Stomach (tissue), 8 donors: ENCODE measurements at regions not wholly inside any gene's neighbourhood (a gene's known extent, or its start where the extent isn't known, plus 50 kb on each side); places are given as distances from the start of the nearest gene placed in this dataset.

Source experiments
- DNase-seq, 2 donors: peaks; one replicate each; pipeline versions ENCODE4 v3.0.0 to v3.0.0-alpha.2; 2013 to 2019
- H3K27ac ChIP-seq, 5 donors: fragments of 200-600 bp in 4 of 5; sonication (generic) in 4 of 5; one replicate each; pipeline ENCODE4 v1.5.1; 2013 to 2019; ENCODE audit warnings: mild to moderate bottlenecking in 1 of 5, moderate library complexity in 1 of 5
- H3K27me3 ChIP-seq, 3 donors: fragments of 200-600 bp; sonication (generic); one replicate each; pipeline ENCODE4 v1.5.1; 2017 to 2019; ENCODE audit warnings: mixed run types in 1 of 3
- H3K36me3 ChIP-seq, 4 donors: fragments of 200-600 bp; sonication (generic); 1 replicate in 3 of 4; 2 replicates in 1 of 4; pipeline ENCODE4 v1.5.1; 2016 to 2019
- H3K4me1 ChIP-seq, 4 donors: fragments of 200-600 bp; sonication (generic); one replicate each; pipeline ENCODE4 v1.5.1; 2016 to 2019
- H3K4me3 ChIP-seq, 4 donors: fragments of 200-600 bp; sonication (generic) in 3 of 4; one replicate each; pipeline ENCODE4 v1.5.1; 2016 to 2019; ENCODE audit warnings: mild to moderate bottlenecking in 1 of 4
- H3K9me3 ChIP-seq, 4 donors: fragments of 200-600 bp; sonication (generic); one replicate each; pipeline ENCODE4 v1.5.1; 2016 to 2019
- CTCF ChIP-seq, 7 experiments: fragments of 450-650 bp in 4 of 7; fragments of 200-600 bp in 3 of 7; sonication (generic) in 3 of 7; IDR thresholded peaks; one replicate each; pipeline ENCODE4 v1.5.1; 2016 to 2019; ENCODE audit warnings: antibody characterized with exemption in 7 of 7, control low read depth in 2 of 7, mild to moderate bottlenecking in 1 of 7
- EP300 ChIP-seq: sonication (generic); formaldehyde crosslinking; IDR thresholded peaks from one replicate; pipeline ENCODE4 v1.6.1; 2017; ENCODE audit warnings: antibody characterized with exemption
- POLR2A ChIP-seq, 4 donors: fragments of 450-650 bp; IDR thresholded peaks; one replicate each; pipeline ENCODE4 v1.6.1; 2016; ENCODE audit warnings: antibody characterized with exemption in 4 of 4, control low read depth in 2 of 4, mild to moderate bottlenecking in 1 of 4, moderate library complexity in 1 of 4
- POLR2AphosphoS5 ChIP-seq, 3 donors: sonication (generic); formaldehyde crosslinking; IDR thresholded peaks; one replicate each; pipeline ENCODE4 v1.6.1; 2016; ENCODE audit warnings: antibody characterized with exemption in 3 of 3
- WGBS, 5 donors: extraction: QIAGEN DNeasy Blood & Tissue Kit in 3 of 5; methylation state at CpG; one replicate each; pipeline versions ENCODE4 v1.1.5 to v1.1.7; 2013 to 2018; 5-methylcytosine and 5-hydroxymethylcytosine counted together
- intact Hi-C: fragments of 100-400 bp; cut with DNase I; formaldehyde crosslinking; loops from one replicate; pipeline ENCODE4 v1.15.1; 2023; ENCODE audit warnings: low total_unique reads
- donor health status: healthy with polysubstance abuse.
- donor health status: Bipolar disorder and iron deficiency.
- donor health status: healthy.

GRCh38 chr15:95995375-95996168, 334.9 kb upstream of the NR2F2 start:
- TF ChIP-seq POLR2A (IDR thresholded peaks at IDR 0.05) (no peak), EP300 (no peak), CTCF (IDR thresholded peaks at IDR 0.05) (no peak), POLR2AphosphoS5 (IDR thresholded peaks at IDR 0.05) (no peak)
- H3K4me3 ChIP-seq: no peak overlapping the region
- no peaks in the 10 kb centered on the region for H3K27me3 ChIP-seq
- no peaks in the 10 kb centered on the region for H3K9me3 ChIP-seq
- DNase-seq: peak in 1 of 2 donors; percentile 19
- intact Hi-C loops: no loop called here
- WGBS, 5 donors: 75 to 87% (median 79%) methylated on average over 5 of the region's 5 CpGs
- H3K4me1 ChIP-seq: peaks cover 0 to 4% (median 0%) of the 10 kb centered on the region in 4 donors
- H3K36me3 ChIP-seq: no peaks in the 10 kb centered on the region
- no peak overlapping the region for H3K27ac ChIP-seq

- peaks cover 0 to 4% (median 0%) of the 10 kb centered on the region in 4 donors for H3K4me1 ChIP-seq
- DNase-seq: no peak
- no peaks in the 10 kb centered on the region for H3K36me3 ChIP-seq
- H3K4me3 ChIP-seq: no peak overlapping the region
- WGBS, 5 donors: 67 to 77% (median 70%) methylated on average over 4 of the region's 4 CpGs
- no peaks in the 10 kb centered on the region for H3K27me3 ChIP-seq
- no peaks in the 10 kb centered on the region for H3K9me3 ChIP-seq
- no peak overlapping the region for H3K27ac ChIP-seq
- intact Hi-C loops: no loop called here
- no peak for TF ChIP-seq POLR2AphosphoS5 (IDR thresholded peaks at IDR 0.05)
- no peak for TF ChIP-seq POLR2A (IDR thresholded peaks at IDR 0.05)
- TF ChIP-seq CTCF (IDR thresholded peaks at IDR 0.05): no peak
Measured at GRCh38 chr15:95996494-95996893, 334.0 kb upstream of the NR2F2 start.

GRCh38 chr15:95998935-95999334, 331.6 kb upstream of the NR2F2 start:
- Histone ChIP-seq H3K36me3 (no peaks in the 10 kb centered on the region), H3K27ac (no peak overlapping the region), H3K27me3 (no peaks in the 10 kb centered on the region), H3K4me3 (no peak overlapping the region), H3K9me3 (no peaks in the 10 kb centered on the region), H3K4me1 (peaks cover 0 to 4% (median 0%) of the 10 kb centered on the region in 4 donors)
- DNase-seq: no peak
- no peak for TF ChIP-seq POLR2A (IDR thresholded peaks at IDR 0.05)
- no peak for TF ChIP-seq POLR2AphosphoS5 (IDR thresholded peaks at IDR 0.05)
- TF ChIP-seq EP300: no peak
- TF ChIP-seq CTCF (IDR thresholded peaks at IDR 0.05): no peak
- 89 to 97% (median 93%) methylated on average over 4 of the region's 4 CpGs for WGBS, 5 donors
- intact Hi-C loops: no loop called here

GRCh38 chr15:96002890-96003859, 327.3 kb upstream of the NR2F2 start:
- TF ChIP-seq POLR2A (IDR thresholded peaks at IDR 0.05) (no peak), EP300 (no peak), POLR2AphosphoS5 (IDR thresholded peaks at IDR 0.05) (no peak), CTCF (IDR thresholded peaks at IDR 0.05) (no peak)
- no peaks in the 10 kb centered on the region for H3K9me3 ChIP-seq
- H3K27ac ChIP-seq: no peak overlapping the region
- intact Hi-C loops: no loop called here
- H3K36me3 ChIP-seq: no peaks in the 10 kb centered on the region
- H3K4me3 ChIP-seq: no peak overlapping the region
- no peaks in the 10 kb centered on the region for H3K27me3 ChIP-seq
- H3K4me1 ChIP-seq: no peaks in the 10 kb centered on the region
- no peak for DNase-seq
- WGBS, 5 donors: 84 to 87% (median 86%) methylated on average over 5 of the region's 5 CpGs
